Stimulated activated naive CD4-positive, alpha-beta T cell (primary cell): ENCODE measurements at regions not wholly inside any gene's neighbourhood (a gene's known extent, or its start where the extent isn't known, plus 50 kb on each side); places are given as distances from the start of the nearest gene placed in this dataset.

Experiments
- DNase-seq, 6 experiments: peaks; one replicate each; lab custom pipeline; 2025; lab: John Stamatoyannopoulos, UW

DNA sequence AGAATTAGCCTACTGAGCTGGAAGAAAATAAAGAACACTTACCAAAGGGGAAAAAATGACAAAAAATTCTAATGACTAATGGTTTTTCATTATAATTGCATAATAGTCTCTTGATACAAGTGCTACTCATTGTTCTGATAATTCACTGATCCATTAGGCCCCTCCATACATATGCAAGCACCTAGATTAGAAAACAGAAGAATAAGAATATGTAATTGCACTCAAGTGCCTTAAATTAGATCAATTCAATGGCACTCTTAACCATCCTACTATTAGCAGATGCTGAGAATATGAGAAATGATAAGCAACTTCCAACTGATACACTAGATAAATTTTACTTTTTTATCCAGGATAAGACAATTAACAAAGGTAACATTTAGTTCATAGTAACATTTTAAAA lies 440.9 kb upstream of the C9orf72 start:
- DNase-seq: no peak

DNA sequence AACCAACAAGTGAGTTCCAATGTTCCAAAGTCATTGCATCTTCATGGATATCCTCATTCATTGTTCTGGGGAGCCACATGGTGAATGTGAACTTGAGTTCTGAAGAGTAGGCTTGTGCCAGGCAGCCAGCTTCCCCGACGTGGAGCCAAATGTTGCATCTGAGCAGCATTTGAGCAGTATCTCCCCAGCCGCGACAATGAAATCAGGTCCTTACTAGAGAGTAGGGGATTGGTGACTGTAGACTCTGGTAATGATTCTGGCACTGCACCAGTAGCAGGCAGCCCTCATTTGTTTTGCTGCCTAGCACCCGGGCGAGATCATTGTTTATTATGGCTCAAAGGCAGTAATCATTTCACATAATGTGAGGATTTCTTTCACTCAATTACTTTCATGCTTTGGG lies 451.4 kb upstream of the C9orf72 start:
- no peak for DNase-seq

DNA sequence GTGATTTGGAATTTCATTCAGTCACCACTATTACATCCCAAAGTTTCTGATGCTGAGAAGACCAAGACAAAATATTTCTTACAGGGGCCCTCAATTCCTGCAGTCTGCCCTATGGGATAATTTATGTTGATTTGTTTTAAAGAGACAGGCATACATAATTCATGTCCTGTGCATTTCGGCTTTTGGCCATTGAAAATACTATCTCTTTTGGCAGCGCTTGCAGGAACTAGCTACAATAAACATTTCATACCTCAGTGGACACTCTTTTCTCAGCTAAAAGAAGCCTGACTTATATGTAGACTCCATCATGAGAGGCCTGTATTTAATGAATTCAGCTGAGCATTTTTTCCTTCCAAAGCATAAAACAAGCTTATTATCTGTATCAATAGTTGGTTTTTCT lies 451.9 kb upstream of the C9orf72 start:
- DNase-seq: no peak

DNA sequence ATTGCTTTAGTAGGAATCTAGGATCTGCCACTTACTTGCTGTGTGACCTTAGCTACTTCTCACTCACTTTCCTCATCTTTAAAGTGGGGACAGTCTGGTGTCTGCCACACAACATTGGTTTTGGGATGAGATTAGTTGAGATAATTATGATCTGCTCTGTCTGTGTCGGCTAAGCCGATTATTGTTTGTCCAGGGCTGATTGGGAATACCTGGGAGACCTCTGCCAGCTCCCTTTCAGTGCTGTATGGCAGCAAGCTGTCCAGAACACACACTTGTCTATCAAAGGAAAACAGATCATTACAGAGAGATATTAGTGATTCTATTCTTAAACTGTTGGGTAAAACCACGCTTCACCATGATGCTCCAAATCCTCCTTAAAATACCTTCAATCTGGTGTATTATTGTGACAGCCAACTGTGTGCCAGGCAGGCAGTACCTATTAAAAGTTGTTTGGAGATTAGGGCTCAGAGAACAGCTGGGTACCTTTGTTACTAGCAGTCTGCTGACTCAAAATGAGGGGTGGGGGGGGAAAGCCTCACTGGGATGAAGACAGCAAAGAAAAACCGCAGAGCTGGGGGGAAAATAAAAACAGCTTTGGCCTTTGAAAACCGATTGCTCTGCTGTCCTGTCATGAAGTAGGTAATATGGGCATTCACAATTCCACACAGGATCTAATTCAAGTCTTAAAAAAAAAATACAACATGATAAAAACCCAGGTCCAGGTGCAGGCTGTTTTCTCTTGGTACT lies 458.4 kb upstream of the C9orf72 start:
- DNase-seq: no peak

DNA sequence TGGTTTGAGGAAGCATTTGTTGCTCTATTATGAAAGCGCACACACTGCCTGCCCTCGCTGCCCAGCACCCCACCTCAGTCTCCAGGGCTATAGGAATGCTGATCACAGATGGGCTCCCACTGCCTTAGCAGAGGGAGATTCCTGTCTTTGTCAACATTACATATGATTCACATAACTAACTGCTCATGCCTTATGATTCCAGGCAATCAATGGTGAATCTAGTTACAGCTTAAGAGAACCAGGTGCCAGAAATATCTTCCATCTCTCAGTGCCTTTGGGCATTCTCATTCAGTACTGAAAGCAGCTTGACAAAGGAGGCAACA lies 458.9 kb upstream of the C9orf72 start:
- DNase-seq: no peak

DNA sequence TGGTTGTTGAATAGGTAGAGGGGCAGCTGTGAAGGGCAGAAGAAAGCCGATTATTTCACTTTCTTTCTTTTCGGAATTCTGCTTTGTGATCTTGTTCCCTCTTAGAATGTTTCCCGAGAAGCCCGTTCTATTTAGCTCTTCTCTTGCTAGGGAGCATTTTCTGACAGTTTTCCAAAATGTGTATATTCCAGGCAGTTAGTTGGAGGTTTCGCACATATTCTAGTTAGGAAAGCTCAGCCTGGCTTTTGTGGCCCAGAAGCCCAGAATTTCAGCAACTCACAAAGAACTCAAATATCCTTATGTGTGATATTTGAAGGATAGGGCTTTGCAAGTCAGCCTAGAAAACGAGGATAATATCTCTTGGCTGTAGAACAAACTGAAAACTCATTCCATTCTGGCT lies 461.0 kb upstream of the C9orf72 start:
- no peak for DNase-seq

DNA sequence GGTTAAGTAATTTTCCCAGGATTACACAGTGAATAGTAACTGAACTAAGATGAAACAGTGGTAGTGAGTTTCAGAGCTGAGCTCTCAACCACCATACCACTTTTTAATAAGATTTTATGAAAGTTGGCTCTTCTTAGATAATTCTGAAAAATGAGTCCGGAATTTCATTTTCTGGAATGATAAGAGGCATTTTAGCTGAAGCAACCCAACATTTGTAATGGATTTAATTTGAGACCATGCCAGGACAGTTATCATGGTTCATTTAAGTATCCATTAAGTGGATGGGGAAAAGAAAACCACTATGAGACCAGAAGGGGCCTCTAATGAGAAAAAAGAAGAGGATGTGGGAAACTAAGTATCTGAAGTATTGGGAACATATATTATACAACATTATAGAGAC lies 464.7 kb upstream of the C9orf72 start:
- no peak for DNase-seq

DNA sequence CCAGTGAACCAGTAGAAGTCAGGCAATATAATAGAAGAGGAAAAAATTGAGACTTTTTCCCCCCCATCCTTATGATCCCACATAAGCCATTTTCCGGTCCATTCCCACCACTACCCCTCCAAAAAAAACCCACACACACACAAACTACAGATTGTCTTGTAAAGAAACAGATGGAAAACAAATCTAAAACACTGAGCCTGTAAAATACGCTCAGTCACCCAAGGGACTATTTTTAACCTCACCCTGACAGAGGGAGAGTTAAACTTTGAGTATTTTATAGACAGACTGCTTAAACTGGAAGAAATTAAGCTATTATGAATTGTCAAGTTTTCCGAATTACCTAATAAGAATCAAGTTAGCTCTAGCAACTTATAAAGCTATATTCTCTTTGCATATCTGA lies 471.8 kb upstream of the C9orf72 start:
- no peak for DNase-seq

DNA sequence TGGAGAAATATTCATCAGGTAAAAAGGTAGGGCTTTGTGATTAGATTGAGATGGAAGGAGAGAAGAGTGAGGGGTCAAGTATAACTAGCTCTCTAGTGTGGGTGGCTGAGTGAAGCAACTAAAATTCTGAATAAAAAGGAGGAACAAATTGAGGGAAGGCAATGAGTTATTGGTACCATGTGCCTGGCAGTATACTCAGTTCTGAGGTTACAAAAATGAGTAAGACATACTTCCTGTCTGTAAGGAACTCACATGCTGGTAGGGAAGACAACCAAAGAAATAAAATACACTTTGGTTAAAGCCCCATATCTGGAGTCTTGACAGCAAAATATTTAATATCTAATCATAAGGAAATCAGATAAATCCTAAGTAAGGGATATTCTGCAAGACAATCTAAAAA lies 476.8 kb upstream of the C9orf72 start:
- no peak for DNase-seq

DNA sequence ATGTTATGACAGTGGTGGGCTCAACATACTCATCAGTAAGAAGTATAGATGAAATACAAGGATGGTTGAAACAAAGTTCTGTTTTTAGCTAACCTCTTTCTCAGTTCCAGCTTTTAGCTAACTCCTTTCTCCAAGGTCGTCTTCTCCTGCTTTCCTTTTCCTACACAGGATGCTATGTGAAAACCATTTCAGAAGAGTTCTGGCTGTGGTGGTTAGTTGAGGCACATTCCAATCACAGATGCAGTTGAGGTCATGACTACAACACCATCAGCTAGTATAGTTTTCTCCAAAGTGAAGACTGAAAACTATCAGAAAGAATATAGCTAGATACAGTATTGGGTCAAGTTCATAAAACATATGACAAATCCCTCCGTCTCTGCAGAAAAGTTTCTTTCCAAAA lies 477.7 kb upstream of the C9orf72 start:
- DNase-seq: no peak

DNA sequence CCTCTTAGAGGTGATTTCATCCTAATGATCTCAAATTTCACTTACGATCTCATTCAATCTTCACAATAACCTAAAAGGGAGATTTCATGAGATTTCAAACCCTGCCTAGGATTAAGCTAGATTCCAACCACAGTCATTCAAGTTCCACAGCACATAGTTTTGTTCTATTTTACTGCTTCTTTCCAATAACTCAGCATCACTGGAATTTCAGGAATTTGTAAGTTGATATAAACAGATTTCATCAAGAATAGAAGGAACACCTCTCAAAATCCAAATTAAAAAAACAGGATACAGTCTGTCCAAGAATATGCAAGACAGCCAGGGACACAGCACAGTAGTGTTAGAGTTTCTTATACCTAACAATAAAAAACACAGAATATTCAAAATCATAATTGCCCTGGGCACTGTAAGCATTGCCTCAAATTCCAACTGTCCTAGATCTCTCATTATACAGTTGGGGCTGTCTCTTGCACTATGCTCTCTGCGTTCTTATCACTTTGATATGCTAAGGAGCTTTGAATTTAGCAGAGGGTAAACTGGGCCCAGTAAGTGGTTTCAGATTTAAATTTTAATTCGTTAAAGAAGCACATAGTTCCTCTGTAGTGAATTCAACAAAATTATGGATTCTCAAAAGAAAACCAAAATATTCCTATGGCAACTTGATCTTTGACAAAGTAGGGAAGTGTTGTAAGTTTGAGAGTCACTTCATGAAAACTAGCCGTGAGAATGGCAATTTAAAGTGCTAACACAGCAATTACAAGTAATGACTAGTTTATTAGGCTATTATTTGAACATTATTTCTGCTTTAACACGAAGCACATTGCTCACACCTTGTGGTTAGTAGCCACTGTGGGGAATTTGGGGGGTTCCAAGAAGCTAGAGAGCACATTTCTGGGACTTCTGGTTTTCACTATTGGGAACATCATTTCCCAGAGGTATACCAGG lies 478.6 kb upstream of the C9orf72 start:
- DNase-seq: no peak

DNA sequence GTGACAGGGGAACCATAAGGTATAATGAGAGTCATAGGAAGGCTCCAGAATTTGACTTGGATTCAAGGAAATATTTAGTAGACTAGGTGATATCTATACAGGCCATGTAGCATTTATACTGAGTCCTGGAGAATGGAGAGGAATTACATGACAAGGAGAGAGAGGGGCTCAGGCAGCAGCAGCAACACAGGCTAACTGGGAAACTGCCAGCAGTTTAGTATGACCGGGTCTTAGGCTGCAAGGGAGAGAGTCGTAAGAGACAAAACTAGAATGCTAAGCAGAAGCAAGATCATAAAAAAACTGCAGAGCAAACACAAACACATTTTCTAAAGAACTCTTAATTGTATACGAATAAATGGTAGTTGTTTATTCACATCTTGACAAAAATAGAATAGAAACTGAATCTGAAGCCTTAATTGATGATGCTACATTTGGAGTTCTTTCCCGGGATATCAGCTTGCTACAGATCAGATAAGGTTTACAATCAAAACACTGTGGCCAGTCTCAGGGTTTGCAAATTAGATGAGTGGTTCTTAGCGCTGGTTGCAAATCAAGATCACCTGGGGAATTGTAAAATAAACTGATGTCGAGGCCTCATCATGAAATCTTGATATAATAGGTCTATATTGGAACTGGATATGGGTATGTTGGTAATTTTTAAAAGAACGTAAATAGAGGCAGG lies 480.0 kb upstream of the C9orf72 start:
- DNase-seq: no peak

DNA sequence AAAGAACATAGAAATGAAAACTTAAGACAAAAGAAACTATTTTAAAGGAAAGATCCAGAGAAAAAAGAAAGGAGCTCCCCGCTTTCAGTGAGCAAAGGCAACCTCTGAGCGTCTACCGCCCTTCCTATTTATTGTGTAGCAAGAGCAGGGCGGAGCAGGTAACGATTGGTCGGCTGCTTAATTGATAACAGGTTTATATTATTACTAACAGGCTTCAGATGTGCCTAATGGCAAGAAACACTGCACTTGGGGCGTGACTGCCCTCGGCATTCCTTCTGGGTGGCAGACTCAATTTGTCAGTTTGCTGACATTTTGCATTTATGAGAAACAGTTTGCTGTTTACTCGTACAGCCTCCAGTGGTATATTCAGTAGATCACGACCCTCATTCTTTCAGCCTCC lies 482.7 kb upstream of the C9orf72 start:
- no peak for DNase-seq

DNA sequence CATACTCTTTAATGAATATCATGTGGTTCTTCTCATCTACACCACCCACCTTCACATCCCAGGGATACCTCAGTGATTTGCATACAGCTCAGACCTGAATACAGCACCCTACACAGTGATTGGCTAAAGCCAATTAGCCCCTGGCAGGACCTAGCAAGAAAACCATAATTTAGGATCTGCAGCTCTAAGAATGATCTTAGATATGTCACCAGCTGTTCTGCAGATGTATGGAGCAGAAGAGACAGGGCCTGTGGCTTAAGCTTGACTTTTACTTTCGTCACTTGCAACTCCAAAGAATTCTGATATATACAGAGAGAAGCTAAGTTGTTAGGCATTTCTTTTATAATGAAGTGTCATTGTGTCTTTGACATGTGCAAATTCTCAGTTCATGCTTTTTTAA lies 483.2 kb upstream of the C9orf72 start:
- no peak for DNase-seq

DNA sequence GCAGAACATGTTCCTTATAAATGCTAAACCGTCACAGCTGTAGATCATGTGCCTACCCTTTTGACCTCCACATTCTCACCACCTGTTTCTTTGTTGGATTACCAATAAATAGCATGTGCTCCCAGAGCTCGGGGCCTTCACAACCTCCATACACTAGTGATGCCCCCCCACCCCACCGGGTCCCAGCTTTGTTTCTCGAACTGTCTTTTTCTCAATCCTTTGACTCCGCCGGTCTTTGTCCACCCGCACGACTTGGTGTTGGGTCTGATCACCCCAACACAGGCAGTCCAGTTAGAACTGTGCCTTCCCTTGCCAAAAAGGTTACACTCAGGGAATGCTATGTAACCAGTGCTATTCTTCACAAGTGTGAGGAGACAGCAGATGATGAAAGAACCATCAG lies 485.9 kb upstream of the C9orf72 start:
- DNase-seq: no peak

DNA sequence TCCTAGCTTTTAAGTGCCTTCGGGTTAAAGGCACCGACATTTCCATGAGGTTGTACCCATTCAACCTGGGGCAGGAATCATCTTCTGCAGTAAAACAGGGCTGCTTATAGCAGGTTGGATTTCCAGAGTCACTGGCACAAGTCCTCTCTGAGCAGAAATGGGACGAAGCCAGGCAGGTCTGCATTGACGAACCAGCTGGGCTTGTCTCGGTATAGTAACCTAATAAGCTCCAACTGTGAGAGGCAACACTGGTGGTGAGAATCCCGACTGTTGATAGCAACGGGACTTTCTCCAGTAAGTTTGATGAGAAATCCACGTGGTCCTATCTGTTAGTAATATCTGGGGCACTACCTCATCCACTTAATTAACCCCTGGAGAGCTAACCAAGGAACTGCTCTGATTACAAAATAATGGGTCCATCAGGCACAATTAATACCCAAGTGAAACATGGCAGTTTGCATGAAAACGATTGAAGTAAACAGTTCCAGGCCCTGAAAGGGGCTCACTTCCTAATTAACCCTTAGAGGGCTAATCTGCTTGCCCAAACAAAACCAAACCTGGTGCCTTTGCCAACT lies 491.0 kb upstream of the C9orf72 start:
- DNase-seq: no peak

DNA sequence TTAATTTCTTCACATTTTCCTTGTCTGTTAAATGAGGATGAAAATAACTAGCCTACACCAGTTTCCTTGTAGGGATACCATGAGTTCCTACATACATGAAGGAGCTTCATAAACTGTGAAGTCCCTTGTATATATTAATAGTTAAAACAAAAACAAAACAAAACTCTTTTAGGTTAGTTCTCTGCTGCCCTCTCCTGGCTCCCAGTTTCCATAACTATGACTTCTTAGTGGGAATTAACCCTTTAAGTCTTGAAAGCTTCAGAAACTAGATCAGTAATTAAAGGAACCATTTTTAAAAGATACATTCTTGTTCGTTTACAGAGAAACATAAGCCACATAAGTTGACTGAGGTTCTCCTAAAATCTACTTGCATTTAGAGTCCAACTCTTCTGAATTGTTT lies 500.0 kb upstream of the C9orf72 start:
- no peak for DNase-seq

DNA sequence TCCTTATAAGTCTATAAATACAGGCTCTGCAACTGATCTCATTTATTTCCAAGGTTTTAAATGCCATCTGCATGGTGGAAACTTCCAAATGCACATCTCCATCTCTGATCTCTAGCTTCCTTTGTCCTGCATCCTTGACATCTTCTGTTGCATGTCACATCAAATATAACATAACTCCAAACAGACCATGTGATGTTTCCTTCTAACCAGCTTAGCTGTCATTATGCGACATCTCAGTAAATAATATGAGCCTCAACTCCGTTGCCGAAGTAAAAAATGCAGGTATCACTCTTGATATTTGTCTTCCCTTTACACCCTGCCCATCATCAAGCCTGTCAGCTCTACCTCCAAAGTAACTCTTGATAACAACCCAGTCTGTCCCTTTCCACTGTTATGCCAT lies 506.4 kb upstream of the C9orf72 start:
- no peak for DNase-seq

DNA sequence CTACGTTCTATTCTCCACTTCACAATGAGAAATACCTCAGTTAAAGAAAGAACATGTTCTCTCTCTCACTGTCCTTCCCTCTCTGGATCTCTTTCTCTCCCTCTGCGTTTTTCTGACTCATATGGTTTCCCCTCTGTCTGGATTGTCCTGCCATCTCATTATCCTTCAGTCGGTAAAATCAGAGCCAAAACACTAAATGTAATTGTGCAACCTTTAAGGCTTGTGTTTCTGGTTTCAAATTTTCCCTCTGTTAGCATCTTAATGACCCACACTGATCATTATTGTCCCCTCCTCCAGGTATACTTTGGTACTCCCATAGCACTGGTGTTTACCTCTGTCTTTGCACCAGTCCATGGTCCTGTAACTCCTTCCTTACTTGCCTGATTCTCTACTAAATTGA lies 509.4 kb upstream of the C9orf72 start:
- no peak for DNase-seq

DNA sequence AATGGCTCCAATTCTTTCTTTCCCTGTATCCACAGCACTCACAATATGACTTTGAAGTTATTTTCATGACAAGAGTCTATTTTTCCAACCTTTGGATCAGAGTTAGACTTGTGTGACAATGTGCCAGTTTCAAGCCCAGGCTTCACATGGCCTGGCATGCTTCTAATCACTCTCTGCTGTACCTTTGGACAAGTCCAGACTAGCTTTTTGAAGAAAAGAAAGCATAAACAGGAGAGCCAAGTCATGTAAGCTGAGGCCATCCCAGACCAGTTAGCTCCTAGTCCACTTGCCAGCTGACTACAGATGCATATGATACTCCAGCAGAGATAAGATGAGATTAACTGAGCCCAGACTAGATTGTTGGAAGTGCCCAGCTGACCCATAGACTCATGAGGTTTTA lies 513.6 kb upstream of the C9orf72 start:
- DNase-seq: no peak

DNA sequence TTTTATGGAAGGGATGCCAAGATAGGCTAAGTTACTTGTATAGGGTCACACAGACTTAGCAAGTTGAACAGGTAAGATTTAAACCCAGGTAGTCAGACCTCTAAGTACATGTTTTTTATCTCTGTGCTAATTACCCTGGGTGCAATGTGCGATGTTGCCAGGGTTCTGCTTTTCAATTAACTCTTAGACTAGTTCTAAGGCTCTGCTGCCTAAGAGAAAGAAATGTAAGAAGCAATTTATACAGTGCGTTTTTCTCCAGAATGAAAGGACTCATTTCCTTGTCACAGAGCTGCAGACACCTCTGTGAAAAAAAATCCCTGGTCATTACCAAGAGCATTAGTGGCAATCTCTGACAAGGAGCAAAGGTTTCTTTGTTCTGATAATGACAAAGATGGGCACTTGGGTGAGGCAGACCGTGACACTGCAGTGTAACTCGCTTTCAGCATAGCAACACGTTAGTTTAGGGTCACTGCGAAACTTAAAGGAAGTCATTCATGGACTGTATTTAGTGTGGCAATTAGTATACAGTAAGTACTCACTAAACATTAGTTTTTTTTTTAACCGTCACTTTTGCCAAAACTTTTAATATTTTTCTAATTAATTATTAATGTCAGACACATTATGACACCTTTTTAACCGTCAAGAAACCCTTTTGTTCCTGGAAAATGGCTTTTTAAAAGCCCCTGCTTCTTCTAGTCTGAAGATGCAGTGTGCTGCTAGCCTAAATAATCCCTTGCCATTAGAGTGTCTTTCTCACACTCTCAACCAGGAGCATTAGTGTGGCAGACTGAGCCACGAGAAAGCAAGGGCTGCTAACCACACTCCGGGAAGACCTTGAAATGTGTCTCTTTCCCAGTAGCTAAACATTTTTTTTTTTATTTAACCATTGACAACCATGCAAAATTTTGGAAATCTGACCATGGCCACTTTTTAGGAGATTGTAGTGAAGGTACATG lies 520.0 kb upstream of the C9orf72 start:
- no peak for DNase-seq

DNA sequence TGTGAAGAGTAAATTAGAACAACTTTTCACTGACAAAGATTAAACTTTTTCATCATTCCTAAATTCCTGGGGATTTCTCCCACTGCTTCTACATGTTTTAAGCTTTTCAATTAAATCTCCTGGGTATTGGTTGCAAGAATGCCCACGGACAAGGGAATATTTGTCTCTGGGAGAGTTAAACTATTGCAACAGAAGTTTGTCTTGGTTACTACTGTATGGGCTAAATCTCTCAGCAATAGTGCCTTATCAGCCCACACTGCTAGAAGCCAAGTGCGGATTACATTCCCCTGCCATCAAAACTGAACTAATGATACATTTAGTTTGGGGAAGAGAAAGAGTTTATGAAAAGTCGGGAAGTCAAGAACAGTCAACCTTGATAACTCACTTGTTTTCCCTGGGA lies 528.2 kb upstream of the C9orf72 start:
- DNase-seq: no peak
